Fibroblast of lung (primary cell): ENCODE measurements at regions not wholly inside any gene's neighbourhood (a gene's known extent, or its start where the extent isn't known, plus 50 kb on each side); places are given as distances from the start of the nearest gene placed in this dataset.

Experiments used
- DNase-seq, 2 donors: peaks; one replicate each; pipeline versions ENCODE4 v3.0.0 to v3.0.0-alpha.2; 2010; ENCODE audit warnings: low read depth in 2 of 2
- H2AFZ ChIP-seq: 2 replicates; pipeline ENCODE4 v1.5.1; 2012; ENCODE audit warnings: low read length, control low read depth, inconsistent platforms
- H3K27ac ChIP-seq: 2 replicates; pipeline ENCODE4 v1.5.1; 2011; ENCODE audit warnings: low read length, control low read depth; ENCODE audit not compliant: insufficient read depth
- H3K27me3 ChIP-seq: 2 replicates; pipeline ENCODE4 v1.5.1; 2011; ENCODE audit warnings: mild to moderate bottlenecking, low read length; ENCODE audit not compliant: control insufficient read depth, insufficient read depth
- H3K36me3 ChIP-seq: 2 replicates; pipeline ENCODE4 v1.5.1; 2011; ENCODE audit warnings: low read length; ENCODE audit not compliant: control insufficient read depth, insufficient read depth
- H3K4me1 ChIP-seq: 2 replicates; pipeline ENCODE4 v1.5.1; 2011; ENCODE audit warnings: low read length; ENCODE audit not compliant: control insufficient read depth, insufficient read depth; ENCODE audit errors: extremely low read depth
- H3K4me2 ChIP-seq: 2 replicates; pipeline ENCODE4 v1.5.1; 2011; ENCODE audit warnings: low read length, control low read depth; ENCODE audit not compliant: insufficient read depth; ENCODE audit errors: extremely low read depth
- H3K4me3 ChIP-seq, 4 experiments: fragments of 200-600 bp in 1 of 4; sonication (generic) in 1 of 4; replicated peaks in 1 of 4; 2 replicates each; pipeline ENCODE4 v1.5.1; 2011 to 2016; ENCODE audit warnings: low read length in 4 of 4, low read depth in 3 of 4, mild to moderate bottlenecking in 3 of 4, control low read depth in 2 of 4, inconsistent platforms in 1 of 4, mixed read lengths in 1 of 4; ENCODE audit not compliant: insufficient read depth in 1 of 4; ENCODE audit errors: control extremely low read depth in 1 of 4
- H3K79me2 ChIP-seq: 2 replicates; pipeline ENCODE4 v1.5.1; 2012; ENCODE audit warnings: mild to moderate bottlenecking, low read length, inconsistent platforms; ENCODE audit not compliant: control insufficient read depth, insufficient read depth
- H3K9ac ChIP-seq: 2 replicates; pipeline ENCODE4 v1.5.1; 2011; ENCODE audit warnings: mild to moderate bottlenecking, low read length, control low read depth; ENCODE audit not compliant: insufficient read depth
- H3K9me3 ChIP-seq: 2 replicates; pipeline ENCODE4 v1.5.1; 2012; ENCODE audit warnings: low read depth, low read length; ENCODE audit not compliant: control insufficient read depth, insufficient read depth
- H4K20me1 ChIP-seq: 2 replicates; pipeline ENCODE4 v1.5.1; 2011; ENCODE audit warnings: low read length; ENCODE audit not compliant: control insufficient read depth, insufficient read depth; ENCODE audit errors: extremely low read depth
- EZH2 ChIP-seq: IDR thresholded peaks from 2 replicates; pipeline ENCODE4 v1.5.1; 2012; ENCODE audit warnings: low read length, control low read depth, mild to moderate bottlenecking; ENCODE audit errors: missing control alignments
- TF ChIP-seq, protein P1 (sequence below), 2 donors: IDR thresholded peaks in 1 of 2; conservative IDR thresholded peaks in 1 of 2; 1 replicate in 1 of 2; 2 replicates in 1 of 2; pipeline ENCODE4 v1.5.1; 2011 to 2012; ENCODE audit warnings: low read length in 2 of 2, control low read depth in 1 of 2, inconsistent platforms in 1 of 2, low read depth in 1 of 2, mild to moderate bottlenecking in 1 of 2

DNA sequence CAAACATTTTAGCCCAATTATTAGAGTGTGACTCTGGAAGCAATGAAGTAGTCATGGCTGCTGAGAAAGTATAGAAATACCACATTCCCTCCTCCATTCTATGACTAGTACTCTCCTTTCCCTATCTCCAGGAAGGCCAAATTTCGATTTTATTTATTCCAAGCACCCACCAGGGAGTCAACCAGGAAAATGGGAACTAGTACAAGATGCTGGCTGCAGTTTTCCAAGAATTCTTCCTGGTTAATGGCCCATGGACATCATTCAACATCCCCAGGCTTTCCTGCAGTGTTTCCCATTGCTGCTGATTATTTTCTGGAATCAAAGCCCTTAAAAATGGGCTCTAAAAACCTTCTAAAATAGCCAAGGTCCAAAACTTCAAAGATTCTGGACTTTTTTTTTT is 247.9 kb upstream of the STT3B start:
- Histone ChIP-seq H3K9me3 (no peaks in the 10 kb centered on the region), H3K4me3 (no peak overlapping the region), H3K79me2 (no peaks in the 10 kb centered on the region), H3K36me3 (no peaks in the 10 kb centered on the region), H3K27ac (no peak overlapping the region), H3K4me1 (no peaks in the 10 kb centered on the region), H3K4me2 (no peak overlapping the region), H3K27me3 (no peaks in the 10 kb centered on the region), H3K9ac (no peak overlapping the region), H4K20me1 (no peaks in the 10 kb centered on the region), H2AFZ (no peak overlapping the region)
- DNase-seq = no peak
- TF ChIP-seq EZH2 = no peak
- TF ChIP-seq, protein P1, sequence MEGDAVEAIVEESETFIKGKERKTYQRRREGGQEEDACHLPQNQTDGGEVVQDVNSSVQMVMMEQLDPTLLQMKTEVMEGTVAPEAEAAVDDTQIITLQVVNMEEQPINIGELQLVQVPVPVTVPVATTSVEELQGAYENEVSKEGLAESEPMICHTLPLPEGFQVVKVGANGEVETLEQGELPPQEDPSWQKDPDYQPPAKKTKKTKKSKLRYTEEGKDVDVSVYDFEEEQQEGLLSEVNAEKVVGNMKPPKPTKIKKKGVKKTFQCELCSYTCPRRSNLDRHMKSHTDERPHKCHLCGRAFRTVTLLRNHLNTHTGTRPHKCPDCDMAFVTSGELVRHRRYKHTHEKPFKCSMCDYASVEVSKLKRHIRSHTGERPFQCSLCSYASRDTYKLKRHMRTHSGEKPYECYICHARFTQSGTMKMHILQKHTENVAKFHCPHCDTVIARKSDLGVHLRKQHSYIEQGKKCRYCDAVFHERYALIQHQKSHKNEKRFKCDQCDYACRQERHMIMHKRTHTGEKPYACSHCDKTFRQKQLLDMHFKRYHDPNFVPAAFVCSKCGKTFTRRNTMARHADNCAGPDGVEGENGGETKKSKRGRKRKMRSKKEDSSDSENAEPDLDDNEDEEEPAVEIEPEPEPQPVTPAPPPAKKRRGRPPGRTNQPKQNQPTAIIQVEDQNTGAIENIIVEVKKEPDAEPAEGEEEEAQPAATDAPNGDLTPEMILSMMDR (conservative IDR thresholded peaks at IDR 0.05 in 1 of 2, IDR thresholded peaks at IDR 0.05 in 1 of 2; ENCODE audit: low read depth in 1 of 2, low read length in 2 of 2) = no peak

DNA sequence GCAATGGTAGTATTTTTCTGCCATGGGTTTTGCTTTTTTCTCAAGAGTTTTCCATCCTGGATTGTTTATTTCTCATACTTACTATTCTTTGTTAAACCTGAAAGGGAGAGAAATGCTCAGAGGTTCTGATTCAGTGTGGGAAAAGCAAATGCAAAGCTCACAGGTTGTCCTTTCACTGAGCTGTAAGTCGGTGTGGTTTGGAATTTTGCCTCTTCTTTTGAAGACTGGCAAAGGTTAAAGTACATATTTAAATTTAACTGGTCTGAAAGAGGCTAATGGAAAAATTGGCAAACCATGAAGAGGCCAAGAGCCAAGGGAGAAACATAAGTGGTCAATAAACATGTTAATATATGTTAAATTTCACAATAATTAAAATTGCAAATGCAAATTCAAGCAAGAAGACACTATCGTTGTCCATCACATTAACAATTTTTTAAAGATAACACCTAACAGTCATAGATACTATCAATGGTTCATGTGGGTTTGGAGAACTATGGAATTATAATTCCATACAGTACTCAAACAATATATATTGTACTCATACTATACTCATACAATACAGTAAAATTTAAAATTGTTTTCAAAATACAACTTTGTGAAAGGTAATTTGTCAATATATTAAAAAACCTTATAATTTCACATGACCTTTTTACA is 246.8 kb upstream of the STT3B start:
- Histone ChIP-seq H4K20me1 (no peaks in the 10 kb centered on the region), H3K9ac (no peak overlapping the region)

DNA sequence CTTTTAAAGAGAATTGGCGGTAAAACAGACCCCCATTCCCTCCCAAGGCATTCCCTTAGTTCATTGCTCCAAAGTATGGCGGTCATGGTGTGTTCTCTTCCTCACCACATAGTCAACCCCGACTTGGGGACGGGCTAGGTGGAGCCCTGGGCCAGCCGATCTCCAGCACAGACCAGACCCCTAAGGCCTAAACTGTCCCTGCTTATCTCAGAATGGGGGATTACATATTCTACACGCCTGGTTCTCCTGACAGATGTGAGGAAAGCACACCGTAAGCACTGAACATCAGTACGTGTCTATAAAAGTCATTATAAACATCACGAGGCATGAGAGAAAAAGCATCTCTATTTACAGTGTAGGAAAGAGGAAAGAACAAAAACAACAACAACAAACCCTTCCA is 244.5 kb upstream of the STT3B start:
- H2AFZ ChIP-seq = no peak overlapping the region
- no peak overlapping the region for H3K4me2 ChIP-seq

More for the DNA sequence above, 246.8 kb upstream of the STT3B start:
- Histone ChIP-seq H2AFZ (no peak overlapping the region), H3K4me2 (no peak overlapping the region), H3K27me3 (no peaks in the 10 kb centered on the region), H3K9me3 (no peaks in the 10 kb centered on the region), H3K4me1 (no peaks in the 10 kb centered on the region), H3K79me2 (no peaks in the 10 kb centered on the region), H3K4me3 (no peak overlapping the region), H3K27ac (no peak overlapping the region), H3K36me3 (no peaks in the 10 kb centered on the region)
- DNase-seq = no peak
- no peak for TF ChIP-seq EZH2
- TF ChIP-seq, protein P1 (conservative IDR thresholded peaks at IDR 0.05 in 1 of 2, IDR thresholded peaks at IDR 0.05 in 1 of 2; ENCODE audit: low read depth in 1 of 2, low read length in 2 of 2) = no peak

More for the DNA sequence above, 244.5 kb upstream of the STT3B start:
- Histone ChIP-seq H3K27me3 (no peaks in the 10 kb centered on the region), H3K4me3 (no peak overlapping the region), H3K4me1 (no peaks in the 10 kb centered on the region), H3K27ac (no peak overlapping the region), H3K9ac (no peak overlapping the region), H3K79me2 (no peaks in the 10 kb centered on the region), H3K9me3 (no peaks in the 10 kb centered on the region), H4K20me1 (no peaks in the 10 kb centered on the region), H3K36me3 (no peaks in the 10 kb centered on the region)
- no peak for DNase-seq
- no peak for TF ChIP-seq EZH2
- TF ChIP-seq, protein P1 (conservative IDR thresholded peaks at IDR 0.05 in 1 of 2, IDR thresholded peaks at IDR 0.05 in 1 of 2; ENCODE audit: low read depth in 1 of 2, low read length in 2 of 2) = no peak
